Keratinocyte (primary cell): ENCODE measurements at regions not wholly inside any gene's neighbourhood (a gene's known extent, or its start where the extent isn't known, plus 50 kb on each side); places are given as distances from the start of the nearest gene placed in this dataset.

Experiments used
- EZH2 ChIP-seq: IDR thresholded peaks from one replicate; pipeline ENCODE4 v1.6.1; 2012; ENCODE audit warnings: inconsistent platforms, mild to moderate bottlenecking, low read length, moderate library complexity
- TF ChIP-seq, protein P1 (sequence below), 3 experiments: IDR thresholded peaks in 1 of 3; conservative IDR thresholded peaks in 1 of 3; optimal IDR thresholded peaks in 1 of 3; 2 replicates in 2 of 3; 3 replicates in 1 of 3; pipeline versions ENCODE3 to v1.5.1; 2011; ENCODE audit warnings: low read length in 3 of 3, mild to moderate bottlenecking in 3 of 3, moderate library complexity in 2 of 3, control low read depth in 1 of 3, inconsistent platforms in 1 of 3; ENCODE audit not compliant: insufficient read depth in 2 of 3; ENCODE audit errors: extremely low read depth in 1 of 3

DNA sequence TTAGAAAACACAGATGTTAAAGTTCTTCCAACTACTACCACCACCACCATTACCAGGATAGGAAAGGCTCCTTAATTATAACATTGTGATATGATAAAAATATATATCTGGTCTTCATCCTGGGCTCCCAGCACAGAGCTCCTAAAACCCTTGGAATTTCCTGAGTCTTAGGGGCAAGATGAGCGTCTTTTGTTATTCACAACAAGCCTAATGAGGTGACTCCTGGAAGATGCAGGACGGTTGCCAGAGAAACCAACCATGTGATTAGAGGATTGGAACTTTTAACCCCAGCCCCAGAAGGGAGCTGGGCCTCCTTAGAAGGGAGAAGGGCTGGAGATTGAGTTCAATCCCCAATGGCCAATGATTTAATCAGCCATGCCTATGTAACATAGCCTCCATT lies 148.0 kb upstream of the ADRA1B start:
- TF ChIP-seq, protein P1, sequence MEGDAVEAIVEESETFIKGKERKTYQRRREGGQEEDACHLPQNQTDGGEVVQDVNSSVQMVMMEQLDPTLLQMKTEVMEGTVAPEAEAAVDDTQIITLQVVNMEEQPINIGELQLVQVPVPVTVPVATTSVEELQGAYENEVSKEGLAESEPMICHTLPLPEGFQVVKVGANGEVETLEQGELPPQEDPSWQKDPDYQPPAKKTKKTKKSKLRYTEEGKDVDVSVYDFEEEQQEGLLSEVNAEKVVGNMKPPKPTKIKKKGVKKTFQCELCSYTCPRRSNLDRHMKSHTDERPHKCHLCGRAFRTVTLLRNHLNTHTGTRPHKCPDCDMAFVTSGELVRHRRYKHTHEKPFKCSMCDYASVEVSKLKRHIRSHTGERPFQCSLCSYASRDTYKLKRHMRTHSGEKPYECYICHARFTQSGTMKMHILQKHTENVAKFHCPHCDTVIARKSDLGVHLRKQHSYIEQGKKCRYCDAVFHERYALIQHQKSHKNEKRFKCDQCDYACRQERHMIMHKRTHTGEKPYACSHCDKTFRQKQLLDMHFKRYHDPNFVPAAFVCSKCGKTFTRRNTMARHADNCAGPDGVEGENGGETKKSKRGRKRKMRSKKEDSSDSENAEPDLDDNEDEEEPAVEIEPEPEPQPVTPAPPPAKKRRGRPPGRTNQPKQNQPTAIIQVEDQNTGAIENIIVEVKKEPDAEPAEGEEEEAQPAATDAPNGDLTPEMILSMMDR (optimal IDR thresholded peaks at IDR 0.05 in 1 of 3, IDR thresholded peaks at IDR 0.05 in 1 of 3, conservative IDR thresholded peaks at IDR 0.05 in 1 of 3; ENCODE audit: extremely low read depth in 1 of 3, insufficient read depth in 2 of 3, low read length in 3 of 3): no peak
- TF ChIP-seq EZH2: no peak
